ENCODE measurements at regions not wholly inside any gene's neighbourhood (a gene's known extent, or its start where the extent isn't known, plus 50 kb on each side); places are given as distances from the start of the nearest gene placed in this dataset.

DNA sequence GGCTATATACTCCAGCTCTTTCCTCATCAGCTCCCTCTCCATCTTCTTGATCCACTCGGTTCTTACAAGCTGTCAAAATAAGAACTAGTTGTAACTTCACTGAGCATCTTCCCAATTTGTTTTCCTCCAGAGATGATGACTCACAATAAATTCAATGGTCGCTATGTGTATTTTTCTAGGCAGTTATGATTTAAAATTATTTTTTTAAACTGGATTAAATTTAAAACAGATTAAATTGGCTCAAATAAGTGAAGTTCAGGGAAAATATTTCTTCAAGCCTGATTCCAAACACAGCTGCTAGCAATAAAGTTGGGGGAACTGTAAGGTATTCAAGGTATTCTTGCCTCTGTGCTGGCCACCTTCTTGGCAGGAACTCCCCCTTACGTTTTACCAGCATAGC is 717.7 kb upstream of the USP15 start:
- TF ChIP-seq, protein P1, sequence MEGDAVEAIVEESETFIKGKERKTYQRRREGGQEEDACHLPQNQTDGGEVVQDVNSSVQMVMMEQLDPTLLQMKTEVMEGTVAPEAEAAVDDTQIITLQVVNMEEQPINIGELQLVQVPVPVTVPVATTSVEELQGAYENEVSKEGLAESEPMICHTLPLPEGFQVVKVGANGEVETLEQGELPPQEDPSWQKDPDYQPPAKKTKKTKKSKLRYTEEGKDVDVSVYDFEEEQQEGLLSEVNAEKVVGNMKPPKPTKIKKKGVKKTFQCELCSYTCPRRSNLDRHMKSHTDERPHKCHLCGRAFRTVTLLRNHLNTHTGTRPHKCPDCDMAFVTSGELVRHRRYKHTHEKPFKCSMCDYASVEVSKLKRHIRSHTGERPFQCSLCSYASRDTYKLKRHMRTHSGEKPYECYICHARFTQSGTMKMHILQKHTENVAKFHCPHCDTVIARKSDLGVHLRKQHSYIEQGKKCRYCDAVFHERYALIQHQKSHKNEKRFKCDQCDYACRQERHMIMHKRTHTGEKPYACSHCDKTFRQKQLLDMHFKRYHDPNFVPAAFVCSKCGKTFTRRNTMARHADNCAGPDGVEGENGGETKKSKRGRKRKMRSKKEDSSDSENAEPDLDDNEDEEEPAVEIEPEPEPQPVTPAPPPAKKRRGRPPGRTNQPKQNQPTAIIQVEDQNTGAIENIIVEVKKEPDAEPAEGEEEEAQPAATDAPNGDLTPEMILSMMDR (conservative IDR thresholded peaks at IDR 0.05; ENCODE audit: low read length), result no peak
- TF ChIP-seq EZH2phosphoT487 (IDR thresholded peaks at IDR 0.05; ENCODE audit: borderline replicate concordance), result no peak

All from Loucy (cell line).